PC-3 (cell line): ENCODE measurements at regions not wholly inside any gene's neighbourhood (a gene's known extent, or its start where the extent isn't known, plus 50 kb on each side); places are given as distances from the start of the nearest gene placed in this dataset.

Source experiments
- CTCF ChIP-seq: fragments of 300-600 bp; sonication (generic); conservative IDR thresholded peaks from 2 replicates; pipeline ENCODE4 v1.5.1; 2017; ENCODE audit warnings: antibody characterized with exemption, low read depth, mild to moderate bottlenecking, low read length
- EZH2phosphoT487 ChIP-seq: fragments of 300-600 bp; sonication (generic); IDR thresholded peaks from 2 replicates; pipeline ENCODE4 v1.6.1; 2018; ENCODE audit warnings: mild to moderate bottlenecking, antibody characterized with exemption, low read length, borderline replicate concordance

GRCh38 chr7:9621927-9622326, 1188.5 kb downstream of the NXPH1 start:
- no peak for TF ChIP-seq CTCF
- TF ChIP-seq EZH2phosphoT487: no peak
